KMS-11 (cell line): ENCODE measurements at regions not wholly inside any gene's neighbourhood (a gene's known extent, or its start where the extent isn't known, plus 50 kb on each side); places are given as distances from the start of the nearest gene placed in this dataset.

Experiments used
- H2AFZ ChIP-seq: fragments of 200-600 bp; sonication (generic); 2 replicates; pipeline ENCODE4 v1.6.1; 2016; ENCODE audit warnings: antibody characterized with exemption, mixed run types, low read depth
- H3K27ac ChIP-seq: fragments of 200-600 bp; sonication (generic); 2 replicates; pipeline ENCODE4 v1.6.1; 2016; ENCODE audit warnings: mild to moderate bottlenecking, mixed run types
- H3K27me3 ChIP-seq: fragments of 200-600 bp; sonication (generic); 2 replicates; pipeline ENCODE4 v1.6.1; 2017; ENCODE audit warnings: mild to moderate bottlenecking, low read depth, mixed run types, moderate library complexity; ENCODE audit not compliant: insufficient read depth
- H3K36me3 ChIP-seq: fragments of 200-600 bp; sonication (generic); 2 replicates; pipeline ENCODE4 v1.6.1; 2017; ENCODE audit warnings: mild to moderate bottlenecking, mixed run types; ENCODE audit not compliant: insufficient read depth
- H3K4me1 ChIP-seq: fragments of 200-600 bp; sonication (generic); 2 replicates; pipeline ENCODE4 v1.6.1; 2016; ENCODE audit warnings: mild to moderate bottlenecking, low read depth, mixed run types; ENCODE audit not compliant: poor library complexity, severe bottlenecking
- H3K4me2 ChIP-seq: fragments of 200-600 bp; sonication (generic); 2 replicates; pipeline ENCODE4 v1.7.0; 2016; ENCODE audit warnings: mild to moderate bottlenecking, mixed run types
- H3K4me3 ChIP-seq: fragments of 200-600 bp; sonication (generic); IDR thresholded peaks from 2 replicates; pipeline ENCODE4 v1.6.1; 2017; ENCODE audit warnings: low read depth, low read length, mixed read lengths; ENCODE audit not compliant: insufficient read depth
- H3K79me2 ChIP-seq: fragments of 200-600 bp; sonication (generic); 2 replicates; pipeline ENCODE4 v1.6.1; 2016; ENCODE audit warnings: low read depth, mixed run types; ENCODE audit not compliant: insufficient read depth
- H3K9ac ChIP-seq: fragments of 200-600 bp; sonication (generic); 2 replicates; pipeline ENCODE4 v1.6.1; 2016; ENCODE audit warnings: mild to moderate bottlenecking, mixed run types
- H4K20me1 ChIP-seq: fragments of 200-600 bp; sonication (generic); 2 replicates; pipeline ENCODE4 v1.6.1; 2016; ENCODE audit warnings: mild to moderate bottlenecking, mixed run types; ENCODE audit not compliant: insufficient read depth
- CTCF ChIP-seq: fragments of 200-600 bp; sonication (generic); conservative IDR thresholded peaks from 2 replicates; pipeline ENCODE4 v1.6.1; 2017; ENCODE audit warnings: low read depth, mild to moderate bottlenecking, antibody characterized with exemption, low read length, moderate library complexity, mixed read lengths

DNA sequence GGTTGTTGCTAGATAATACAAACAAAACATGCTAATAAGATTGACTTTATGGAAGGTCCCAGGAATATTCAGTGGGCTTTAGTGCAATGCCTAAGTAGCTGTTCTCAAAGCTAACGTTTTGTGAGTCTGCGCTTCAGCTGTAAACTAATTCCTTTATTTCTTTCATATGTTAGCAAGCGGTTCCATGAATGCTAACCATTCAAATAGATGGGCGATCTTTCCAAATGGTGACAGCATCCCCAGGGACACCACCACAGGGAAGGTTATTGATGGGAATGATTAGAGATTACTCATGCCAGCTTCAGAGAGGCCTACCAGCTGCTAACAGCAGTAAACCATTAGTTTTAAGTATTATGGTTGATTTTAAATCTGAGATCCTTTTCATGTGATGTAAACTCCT, 405.7 kb upstream of the MCTP2 start:
- H3K36me3 ChIP-seq = no peaks in the 10 kb centered on the region
- H3K79me2 ChIP-seq = no peaks in the 10 kb centered on the region
- no peak for TF ChIP-seq CTCF
- H3K4me2 ChIP-seq = no peak overlapping the region
- H3K27me3 ChIP-seq = no peaks in the 10 kb centered on the region
- H2AFZ ChIP-seq = no peak overlapping the region
- H3K27ac ChIP-seq = no peak overlapping the region
- no peaks in the 10 kb centered on the region for H4K20me1 ChIP-seq
- no peak overlapping the region for H3K4me3 ChIP-seq
- no peaks in the 10 kb centered on the region for H3K4me1 ChIP-seq
- no peak overlapping the region for H3K9ac ChIP-seq

DNA sequence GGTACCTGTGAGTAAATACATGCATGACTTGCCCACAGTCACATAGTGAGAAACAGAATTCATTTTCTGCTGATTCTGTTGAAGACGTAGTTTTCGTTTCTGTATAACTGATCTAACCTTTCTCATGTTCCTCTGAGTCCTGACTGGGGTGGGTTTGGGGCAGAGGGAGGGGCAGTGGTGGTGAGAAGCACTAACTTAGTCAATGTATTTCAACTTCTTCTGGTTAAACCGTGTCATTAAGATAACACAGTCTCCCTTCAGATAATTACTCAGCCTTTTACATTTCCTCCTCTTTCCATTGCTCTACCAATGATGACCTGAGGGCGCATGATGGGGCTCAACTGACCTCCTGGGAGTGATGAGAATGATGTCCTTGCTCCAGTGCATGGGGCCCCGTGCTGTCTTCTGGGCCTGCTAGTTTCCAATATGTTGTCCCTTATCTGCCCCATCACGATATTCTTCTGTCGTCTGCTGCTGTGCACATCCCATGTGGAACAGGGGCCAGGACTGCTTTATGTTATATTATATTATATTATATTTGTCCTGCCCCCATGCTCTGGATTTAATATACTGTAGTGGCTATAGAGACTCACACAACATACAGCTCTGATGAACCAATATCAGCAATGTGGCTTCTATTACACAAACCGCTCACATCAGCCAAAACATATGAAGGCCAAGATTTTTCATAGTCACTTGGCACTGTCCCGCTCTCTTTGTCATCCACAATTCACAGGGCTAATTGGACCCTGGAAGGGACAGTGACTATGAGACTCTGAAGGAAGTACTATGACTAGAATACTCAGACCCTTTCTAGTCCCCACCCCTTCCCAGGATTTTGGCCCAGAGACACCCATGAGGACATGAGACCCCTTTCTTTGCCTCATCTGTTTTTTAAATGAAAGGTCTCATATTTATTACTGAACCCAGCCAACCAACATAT, 407.1 kb upstream of the MCTP2 start:
- Histone ChIP-seq H3K27ac (no peak overlapping the region), H4K20me1 (no peaks in the 10 kb centered on the region), H2AFZ (no peak overlapping the region), H3K4me3 (no peak overlapping the region), H3K4me1 (no peaks in the 10 kb centered on the region), H3K9ac (no peak overlapping the region), H3K79me2 (no peaks in the 10 kb centered on the region), H3K4me2 (no peak overlapping the region), H3K36me3 (no peaks in the 10 kb centered on the region), H3K27me3 (no peaks in the 10 kb centered on the region)
- no peak for TF ChIP-seq CTCF

DNA sequence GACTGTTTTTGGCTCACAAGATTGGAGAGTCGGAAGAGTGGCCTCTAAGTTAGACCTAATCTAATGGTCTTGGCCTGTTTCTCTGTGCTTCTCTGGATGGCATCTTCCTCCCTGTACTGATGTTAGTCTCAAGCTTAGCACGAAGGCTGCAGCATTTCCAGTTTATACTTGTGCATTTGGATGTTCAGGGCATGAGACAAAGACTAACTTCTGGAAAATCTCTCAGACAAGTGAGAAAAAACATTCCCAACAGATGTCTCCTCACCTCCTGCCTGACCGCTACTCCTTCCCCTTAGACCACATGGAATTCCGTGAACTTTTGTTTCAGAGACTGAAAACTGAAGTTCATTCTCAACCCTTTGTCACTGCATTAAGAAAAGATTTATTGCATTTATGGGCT, 410.8 kb upstream of the MCTP2 start:
- no peak for TF ChIP-seq CTCF
- Histone ChIP-seq H3K36me3 (no peaks in the 10 kb centered on the region), H3K27ac (no peak overlapping the region), H3K4me1 (no peaks in the 10 kb centered on the region), H3K4me3 (no peak overlapping the region), H3K9ac (no peak overlapping the region), H2AFZ (no peak overlapping the region), H3K27me3 (no peaks in the 10 kb centered on the region), H3K4me2 (no peak overlapping the region), H3K79me2 (no peaks in the 10 kb centered on the region), H4K20me1 (no peaks in the 10 kb centered on the region)

GRCh38 chr15:93819826-93820225, 411.5 kb upstream of the MCTP2 start:
- Histone ChIP-seq H3K9ac (no peak overlapping the region), H3K27ac (no peak overlapping the region), H3K36me3 (no peaks in the 10 kb centered on the region), H3K27me3 (no peaks in the 10 kb centered on the region), H3K4me3 (no peak overlapping the region), H2AFZ (no peak overlapping the region), H4K20me1 (no peaks in the 10 kb centered on the region), H3K4me1 (no peaks in the 10 kb centered on the region), H3K4me2 (no peak overlapping the region), H3K79me2 (no peaks in the 10 kb centered on the region)
- TF ChIP-seq CTCF = no peak
